Spleen (tissue), 7 donors: ENCODE measurements at regions not wholly inside any gene's neighbourhood (a gene's known extent, or its start where the extent isn't known, plus 50 kb on each side); places are given as distances from the start of the nearest gene placed in this dataset.

Experiments used
- POLR2AphosphoS5 ChIP-seq, 3 donors: sonication (generic); formaldehyde crosslinking; IDR thresholded peaks; one replicate each; pipeline ENCODE4 v1.5.1; 2017; ENCODE audit warnings: antibody characterized with exemption in 3 of 3
- TF ChIP-seq, protein P1 (sequence below), 11 experiments: fragments of 200-600 bp in 7 of 11; fragments of 450-650 bp in 4 of 11; sonication (generic) in 4 of 11; IDR thresholded peaks in 8 of 11; conservative IDR thresholded peaks in 3 of 11; 1 replicate in 7 of 11; 2 replicates in 4 of 11; pipeline versions ENCODE4 v1.4.0 to v1.8.0; 2016 to 2021; ENCODE audit warnings: antibody characterized with exemption in 11 of 11, inconsistent platforms in 4 of 11, mild to moderate bottlenecking in 1 of 11
- donor health status: DM: no; HTN: no; CAD: no; lungs with moderate emphysema.
- donor health status: DM: no; HTN: no; CAD: no.
- donor health status: DM: no; HTN: no; CAD: no.

DNA sequence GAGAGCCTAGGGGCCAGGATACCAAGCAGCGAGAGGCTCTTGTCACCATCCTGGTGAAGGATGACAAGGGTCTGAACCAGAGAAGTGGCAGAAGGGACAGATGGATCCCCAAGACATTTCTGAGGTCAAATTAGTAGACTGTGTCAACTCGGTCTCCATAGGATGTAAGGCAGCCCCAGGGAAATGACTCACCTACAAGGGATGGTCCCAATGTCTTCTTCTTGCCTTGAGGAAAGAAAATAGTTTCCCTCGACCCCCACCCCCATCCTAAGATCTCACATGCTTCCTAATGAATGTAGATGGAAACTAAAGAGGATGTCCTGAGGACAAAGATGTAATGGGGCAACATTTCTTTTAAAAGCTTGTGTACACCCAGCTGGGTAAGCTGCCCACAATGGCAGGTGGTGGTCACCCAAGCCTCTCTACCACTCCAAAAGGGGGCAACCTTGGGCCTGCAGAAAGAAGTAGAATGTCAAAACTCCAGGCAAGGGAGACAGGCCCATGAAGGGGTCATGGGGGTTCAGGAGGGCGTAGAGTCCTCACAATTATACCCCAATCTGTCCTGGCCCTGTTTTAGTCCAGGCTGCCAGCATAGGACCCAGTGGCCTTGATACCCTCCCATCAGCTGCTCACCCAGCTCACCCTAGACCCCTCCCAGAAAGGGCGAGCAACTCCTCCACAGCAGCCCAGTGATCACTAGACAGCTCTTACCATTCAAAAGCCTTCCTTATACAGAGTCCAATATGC lies 187.4 kb downstream of the ACTL7B start:
- TF ChIP-seq, protein P1, sequence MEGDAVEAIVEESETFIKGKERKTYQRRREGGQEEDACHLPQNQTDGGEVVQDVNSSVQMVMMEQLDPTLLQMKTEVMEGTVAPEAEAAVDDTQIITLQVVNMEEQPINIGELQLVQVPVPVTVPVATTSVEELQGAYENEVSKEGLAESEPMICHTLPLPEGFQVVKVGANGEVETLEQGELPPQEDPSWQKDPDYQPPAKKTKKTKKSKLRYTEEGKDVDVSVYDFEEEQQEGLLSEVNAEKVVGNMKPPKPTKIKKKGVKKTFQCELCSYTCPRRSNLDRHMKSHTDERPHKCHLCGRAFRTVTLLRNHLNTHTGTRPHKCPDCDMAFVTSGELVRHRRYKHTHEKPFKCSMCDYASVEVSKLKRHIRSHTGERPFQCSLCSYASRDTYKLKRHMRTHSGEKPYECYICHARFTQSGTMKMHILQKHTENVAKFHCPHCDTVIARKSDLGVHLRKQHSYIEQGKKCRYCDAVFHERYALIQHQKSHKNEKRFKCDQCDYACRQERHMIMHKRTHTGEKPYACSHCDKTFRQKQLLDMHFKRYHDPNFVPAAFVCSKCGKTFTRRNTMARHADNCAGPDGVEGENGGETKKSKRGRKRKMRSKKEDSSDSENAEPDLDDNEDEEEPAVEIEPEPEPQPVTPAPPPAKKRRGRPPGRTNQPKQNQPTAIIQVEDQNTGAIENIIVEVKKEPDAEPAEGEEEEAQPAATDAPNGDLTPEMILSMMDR (IDR thresholded peaks at IDR 0.05 in 8 of 11, conservative IDR thresholded peaks at IDR 0.05 in 3 of 11): no peak
- TF ChIP-seq POLR2AphosphoS5 (IDR thresholded peaks at IDR 0.05): no peak
